GM19463 (cell line): ENCODE measurements at regions not wholly inside any gene's neighbourhood (a gene's known extent, or its start where the extent isn't known, plus 50 kb on each side); places are given as distances from the start of the nearest gene placed in this dataset.
"Not testable (repeated sequence)": the region's sequence is repeated elsewhere in the genome, so short reads cannot be mapped to it uniquely, and the experiment has no call there.

Experiments
- ATAC-seq: cut with Tn5 transposase; IDR thresholded peaks from one replicate; pipeline ENCODE4 v1.9.1; 2021; ENCODE audit warnings: mild to moderate bottlenecking, moderate library complexity; ENCODE audit not compliant: unreplicated experiment

- ATAC-seq = no peak
Observed at GRCh38 chrX:34406580-34406979, 250.5 kb downstream of the TMEM47 start.

GRCh38 chrX:34404386-34405070 is 252.6 kb downstream of the TMEM47 start:
- ATAC-seq = no peak

- no peak for ATAC-seq
Observed at GRCh38 chrX:34401411-34401810, 255.7 kb downstream of the TMEM47 start.

- ATAC-seq = no peak
Observed at GRCh38 chrX:34382416-34382815, 250.3 kb upstream of the FAM47A start.

- ATAC-seq = no peak
Observed at GRCh38 chrX:34381241-34381640, 249.1 kb upstream of the FAM47A start.

GRCh38 chrX:34379891-34380290 is 247.8 kb upstream of the FAM47A start:
- ATAC-seq = no peak

GRCh38 chrX:34377645-34378044 is 245.5 kb upstream of the FAM47A start:
- no peak for ATAC-seq

- no peak for ATAC-seq
Observed at GRCh38 chrX:34371754-34372153, 239.6 kb upstream of the FAM47A start.

- no peak for ATAC-seq
Observed at GRCh38 chrX:34365471-34365870, 233.4 kb upstream of the FAM47A start.

GRCh38 chrX:34350561-34351335 is 218.6 kb upstream of the FAM47A start:
- no peak for ATAC-seq

GRCh38 chrX:34343001-34343400 is 210.9 kb upstream of the FAM47A start:
- no peak for ATAC-seq

- ATAC-seq = no peak
Observed at GRCh38 chrX:34341814-34342213, 209.7 kb upstream of the FAM47A start.

- no peak for ATAC-seq
Observed at GRCh38 chrX:34341258-34341657, 209.1 kb upstream of the FAM47A start.

- no peak for ATAC-seq
Observed at GRCh38 chrX:34338046-34338445, 205.9 kb upstream of the FAM47A start.

GRCh38 chrX:34335376-34335775 is 203.3 kb upstream of the FAM47A start:
- ATAC-seq = not testable (repeated sequence)

GRCh38 chrX:34332334-34332733 is 200.2 kb upstream of the FAM47A start:
- no peak for ATAC-seq

- no peak for ATAC-seq
Observed at GRCh38 chrX:34325460-34325859, 193.3 kb upstream of the FAM47A start.

GRCh38 chrX:34320424-34320823 is 188.3 kb upstream of the FAM47A start:
- not testable (repeated sequence) for ATAC-seq

GRCh38 chrX:34300871-34301270 is 168.8 kb upstream of the FAM47A start:
- no peak for ATAC-seq

GRCh38 chrX:34299451-34299967 is 167.4 kb upstream of the FAM47A start:
- ATAC-seq = no peak

- no peak for ATAC-seq
Observed at GRCh38 chrX:34294665-34295064, 162.6 kb upstream of the FAM47A start.

GRCh38 chrX:34288782-34289181 is 156.7 kb upstream of the FAM47A start:
- ATAC-seq = no peak
